NCI-H2227 (cell line): ENCODE measurements at regions not wholly inside any gene's neighbourhood (a gene's known extent, or its start where the extent isn't known, plus 50 kb on each side); places are given as distances from the start of the nearest gene placed in this dataset.
A peak's percentile ranks its signal among the peaks of the same experiment; 100 is the strongest.
"Not testable (repeated sequence)": the region's sequence is repeated elsewhere in the genome, so short reads cannot be mapped to it uniquely, and the experiment has no call there.

Experiments
- DNase-seq: peaks from one replicate; lab custom pipeline; 2025; ENCODE audit not compliant: unreplicated experiment; lab: John Stamatoyannopoulos, UW

DNA sequence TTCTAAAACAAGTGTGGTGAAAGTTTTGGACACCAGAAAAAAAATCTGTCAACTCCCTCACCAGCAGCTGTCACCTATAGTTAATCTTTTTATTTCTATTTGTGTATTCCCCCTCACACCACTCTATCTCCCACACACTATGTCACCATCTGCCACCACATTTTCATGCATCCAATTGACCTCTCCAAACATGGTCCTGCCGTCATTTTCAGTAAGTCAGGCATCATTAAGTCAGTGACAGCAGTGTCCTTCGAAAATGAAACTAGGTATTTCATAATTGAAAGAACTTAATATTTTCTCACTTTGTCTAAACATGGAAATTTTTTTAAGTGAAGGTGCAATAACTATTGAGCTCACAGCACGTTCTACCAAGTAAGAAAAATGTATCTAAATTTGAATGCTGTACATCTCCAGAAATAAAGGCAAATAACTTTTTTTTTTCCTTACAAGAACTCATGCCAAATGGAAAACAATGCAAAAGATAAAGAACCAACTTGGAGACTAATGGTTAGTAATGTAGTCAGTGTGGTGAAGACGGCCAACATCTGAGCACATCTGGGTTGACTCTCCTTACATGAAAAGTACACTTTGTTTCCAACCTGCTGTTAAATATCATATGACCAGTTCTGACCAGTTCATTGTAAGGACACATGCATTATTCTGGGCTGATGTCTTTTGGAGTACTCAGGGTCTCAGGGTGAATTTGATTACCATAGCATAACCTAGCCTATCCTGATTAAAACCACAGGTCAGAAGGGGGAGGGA lies 623.3 kb upstream of the MANEA start:
- no peak for DNase-seq

DNA sequence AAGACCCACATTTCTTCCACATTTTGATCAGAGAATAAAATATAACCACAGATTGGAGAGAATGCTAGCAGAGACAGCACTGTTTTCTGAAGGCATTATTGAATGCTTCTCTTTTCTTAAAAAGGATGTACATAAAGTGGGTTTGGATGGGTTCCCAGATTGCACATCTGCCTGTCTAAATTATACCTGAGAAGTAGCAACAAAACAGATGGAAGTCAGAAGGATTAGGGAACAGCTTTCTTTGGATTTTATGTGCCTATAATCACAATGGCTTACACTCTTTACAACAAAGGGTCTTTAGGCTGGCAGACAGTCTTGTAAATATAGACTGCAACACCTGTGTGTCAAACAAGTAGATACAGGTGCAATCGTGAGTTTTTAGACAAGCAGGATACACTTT lies 622.2 kb upstream of the MANEA start:
- peak; percentile 35 for DNase-seq

DNA sequence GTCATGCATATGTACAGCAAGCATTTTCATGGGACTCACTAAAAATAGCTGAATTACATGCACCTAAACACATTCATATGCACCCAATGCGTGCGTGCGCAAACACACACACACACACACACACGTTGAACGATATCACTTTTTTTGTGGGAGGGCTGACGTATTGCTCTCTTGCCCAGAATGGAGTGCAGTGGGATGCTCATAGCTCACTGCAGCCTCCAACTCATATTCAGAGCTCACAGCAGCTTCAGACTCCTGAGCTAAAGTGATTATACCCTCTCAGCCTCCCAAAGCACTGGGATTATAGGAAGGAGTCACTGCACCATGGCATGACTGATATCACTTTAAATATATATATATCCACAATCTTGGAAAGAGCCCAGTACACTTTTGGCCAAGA lies 620.4 kb upstream of the MANEA start:
- DNase-seq = no peak

DNA sequence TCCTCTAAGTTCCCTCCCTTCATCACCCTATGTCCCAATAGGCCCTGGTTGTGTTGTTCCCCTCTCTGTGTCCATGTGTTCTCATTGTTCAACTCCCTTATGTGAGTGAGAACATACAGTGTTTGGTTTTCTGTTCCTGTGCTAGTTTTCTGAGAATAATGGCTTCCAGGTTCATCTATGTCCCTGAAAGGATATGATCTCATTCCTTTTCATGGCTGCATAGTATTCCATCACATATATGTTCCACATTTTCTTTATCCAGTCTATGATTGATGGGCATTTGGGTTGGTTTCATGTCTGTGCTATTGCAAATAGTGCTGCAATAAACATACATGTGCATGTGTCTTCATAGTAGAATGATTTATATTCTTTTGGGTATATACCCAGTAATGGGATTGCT lies 612.6 kb upstream of the MANEA start:
- DNase-seq = not testable (repeated sequence)

DNA sequence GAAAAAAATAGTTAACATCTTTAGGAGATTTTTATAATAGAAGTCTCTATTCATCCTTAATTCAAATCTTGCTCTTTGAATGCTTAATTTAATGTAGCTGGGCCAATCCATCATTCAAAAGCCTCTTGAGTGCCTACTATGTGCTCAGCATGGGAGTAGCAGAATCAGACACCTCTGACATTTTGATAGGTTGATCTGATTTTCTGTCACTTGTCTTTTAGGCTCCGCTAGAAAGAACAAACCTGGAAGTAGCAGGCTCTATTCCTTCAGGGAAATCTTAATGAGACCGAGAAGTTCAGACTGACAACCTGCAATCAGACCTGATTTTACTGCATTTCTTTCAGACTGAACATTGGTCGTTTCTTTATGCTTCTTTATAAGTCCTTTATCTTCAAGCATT lies 588.6 kb upstream of the MANEA start:
- DNase-seq = no peak

DNA sequence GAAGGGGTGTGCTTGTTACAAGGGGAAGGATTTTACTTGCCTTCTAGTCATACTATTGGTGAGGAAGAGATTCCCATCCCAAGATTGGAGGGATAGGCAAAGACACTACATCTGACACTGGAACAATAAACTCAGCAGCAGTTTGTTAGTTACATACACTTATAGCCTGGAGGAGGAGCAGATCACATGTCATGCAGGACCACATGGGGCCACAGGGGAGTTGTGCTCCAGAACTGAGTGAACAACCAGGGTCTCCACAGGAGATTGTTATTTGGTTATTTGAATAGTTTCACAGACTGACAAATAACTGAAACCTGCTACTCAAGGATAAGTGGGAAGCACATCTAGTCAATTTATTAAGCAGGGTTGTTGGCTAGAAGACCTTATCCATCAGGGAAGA lies 559.4 kb upstream of the MANEA start:
- no peak for DNase-seq
